Osteocyte (in vitro differentiated cells): ENCODE measurements at regions not wholly inside any gene's neighbourhood (a gene's known extent, or its start where the extent isn't known, plus 50 kb on each side); places are given as distances from the start of the nearest gene placed in this dataset.

Experiments
- DNase-seq: peaks from one replicate; pipeline ENCODE4 v3.0.0; 2021; ENCODE audit warnings: mixed read lengths; ENCODE audit not compliant: unreplicated experiment; ENCODE audit errors: extremely low spot score
- H3K27ac Mint-ChIP-seq: one replicate; pipeline ENCODE4 v1.8.0; 2021; ENCODE audit warnings: mild to moderate bottlenecking, mixed read lengths; ENCODE audit not compliant: unreplicated experiment
- H3K27me3 Mint-ChIP-seq: one replicate; pipeline ENCODE4 v1.8.0; 2021; ENCODE audit warnings: mixed read lengths; ENCODE audit not compliant: unreplicated experiment
- H3K36me3 Mint-ChIP-seq: one replicate; pipeline ENCODE4 v1.8.0; 2021; ENCODE audit warnings: mixed read lengths; ENCODE audit not compliant: unreplicated experiment
- H3K4me1 Mint-ChIP-seq: one replicate; pipeline ENCODE4 v1.8.0; 2021; ENCODE audit warnings: mixed read lengths; ENCODE audit not compliant: unreplicated experiment
- H3K4me3 Mint-ChIP-seq: one replicate; pipeline ENCODE4 v1.8.0; 2021; ENCODE audit warnings: mild to moderate bottlenecking, moderate library complexity, mixed read lengths; ENCODE audit not compliant: unreplicated experiment
- H3K9me3 Mint-ChIP-seq: one replicate; pipeline ENCODE4 v1.8.0; 2021; ENCODE audit warnings: mixed read lengths; ENCODE audit not compliant: unreplicated experiment
- CTCF ChIP-seq: fragments of 200-600 bp; sonication (generic); IDR thresholded peaks from 2 replicates; pipeline ENCODE4 v1.5.0; 2021; ENCODE audit warnings: antibody characterized with exemption, mild to moderate bottlenecking, moderate library complexity

- no peak for TF ChIP-seq CTCF
- no peaks in the 10 kb centered on the region for H3K36me3 Mint-ChIP-seq
- H3K27me3 Mint-ChIP-seq = no peaks in the 10 kb centered on the region
- no peak overlapping the region for H3K4me3 Mint-ChIP-seq
- no peaks in the 10 kb centered on the region for H3K9me3 Mint-ChIP-seq
- H3K4me1 Mint-ChIP-seq = peaks cover 36% of the 10 kb centered on the region
- DNase-seq = no peak
- no peak overlapping the region for H3K27ac Mint-ChIP-seq
Observed at GRCh38 chr3:112747624-112748023, 99.0 kb downstream of the CD200R1L start.

- DNase-seq = no peak
- H3K27ac Mint-ChIP-seq = no peak overlapping the region
- H3K9me3 Mint-ChIP-seq = no peaks in the 10 kb centered on the region
- no peaks in the 10 kb centered on the region for H3K27me3 Mint-ChIP-seq
- H3K4me1 Mint-ChIP-seq = peaks cover 36% of the 10 kb centered on the region
- no peaks in the 10 kb centered on the region for H3K36me3 Mint-ChIP-seq
- TF ChIP-seq CTCF = no peak
- no peak overlapping the region for H3K4me3 Mint-ChIP-seq
Observed at GRCh38 chr3:112746675-112747280, 99.9 kb downstream of the CD200R1L start.

GRCh38 chr3:112745567-112746248 lies 101.0 kb downstream of the CD200R1L start:
- Mint-ChIP-seq H3K27me3 (no peaks in the 10 kb centered on the region), H3K27ac (no peak overlapping the region), H3K9me3 (no peaks in the 10 kb centered on the region), H3K36me3 (no peaks in the 10 kb centered on the region), H3K4me3 (no peak overlapping the region), H3K4me1 (peaks cover 36% of the 10 kb centered on the region)
- no peak for DNase-seq
- no peak for TF ChIP-seq CTCF

DNA sequence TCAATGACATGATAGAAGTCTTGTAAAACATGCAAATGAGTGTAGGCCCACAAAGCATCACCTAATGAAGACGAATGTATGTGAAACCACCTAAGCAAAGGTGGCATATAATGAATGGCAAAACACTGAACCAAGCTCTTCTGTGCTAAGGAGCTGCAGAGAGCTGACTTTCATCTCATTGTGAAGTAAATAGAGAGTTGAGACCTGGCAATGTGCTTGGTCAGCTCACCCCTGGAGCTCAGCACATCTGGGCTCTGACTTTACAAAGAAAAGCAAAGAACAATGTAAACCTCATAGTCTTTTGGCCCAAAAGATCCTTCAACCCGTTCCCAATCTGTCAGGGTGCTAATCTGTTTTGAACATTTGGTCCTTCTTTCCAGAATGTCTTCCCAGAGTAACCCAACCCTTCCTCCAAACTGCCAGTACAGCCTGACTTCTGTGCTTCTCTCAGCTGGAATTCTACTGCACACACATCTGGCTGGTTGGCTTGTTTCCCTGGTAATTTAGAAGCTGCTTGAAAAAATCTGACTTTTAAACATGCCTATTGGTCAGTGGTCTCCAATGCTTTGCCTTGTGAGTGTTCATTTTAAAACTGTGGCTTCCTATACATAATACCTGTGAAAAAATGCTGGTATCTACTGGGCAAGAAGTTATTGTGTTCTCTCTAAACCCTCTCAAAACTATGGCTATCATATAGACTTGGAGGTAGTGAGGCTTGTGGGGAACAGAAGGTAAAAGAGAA lies 101.7 kb downstream of the CD200R1L start:
- no peak overlapping the region for H3K4me3 Mint-ChIP-seq
- H3K36me3 Mint-ChIP-seq = no peaks in the 10 kb centered on the region
- TF ChIP-seq CTCF = no peak
- H3K27ac Mint-ChIP-seq = no peak overlapping the region
- peaks cover 37% of the 10 kb centered on the region for H3K4me1 Mint-ChIP-seq
- H3K9me3 Mint-ChIP-seq = no peaks in the 10 kb centered on the region
- H3K27me3 Mint-ChIP-seq = no peaks in the 10 kb centered on the region
- no peak for DNase-seq

GRCh38 chr3:112744106-112744505 lies 102.6 kb downstream of the CD200R1L start:
- no peak overlapping the region for H3K4me3 Mint-ChIP-seq
- TF ChIP-seq CTCF = no peak
- H3K27ac Mint-ChIP-seq = no peak overlapping the region
- no peaks in the 10 kb centered on the region for H3K27me3 Mint-ChIP-seq
- H3K36me3 Mint-ChIP-seq = no peaks in the 10 kb centered on the region
- no peak for DNase-seq
- no peaks in the 10 kb centered on the region for H3K9me3 Mint-ChIP-seq
- peaks cover 43% of the 10 kb centered on the region for H3K4me1 Mint-ChIP-seq
